ENCODE measurements at regions not wholly inside any gene's neighbourhood (a gene's known extent, or its start where the extent isn't known, plus 50 kb on each side); places are given as distances from the start of the nearest gene placed in this dataset.

DNA sequence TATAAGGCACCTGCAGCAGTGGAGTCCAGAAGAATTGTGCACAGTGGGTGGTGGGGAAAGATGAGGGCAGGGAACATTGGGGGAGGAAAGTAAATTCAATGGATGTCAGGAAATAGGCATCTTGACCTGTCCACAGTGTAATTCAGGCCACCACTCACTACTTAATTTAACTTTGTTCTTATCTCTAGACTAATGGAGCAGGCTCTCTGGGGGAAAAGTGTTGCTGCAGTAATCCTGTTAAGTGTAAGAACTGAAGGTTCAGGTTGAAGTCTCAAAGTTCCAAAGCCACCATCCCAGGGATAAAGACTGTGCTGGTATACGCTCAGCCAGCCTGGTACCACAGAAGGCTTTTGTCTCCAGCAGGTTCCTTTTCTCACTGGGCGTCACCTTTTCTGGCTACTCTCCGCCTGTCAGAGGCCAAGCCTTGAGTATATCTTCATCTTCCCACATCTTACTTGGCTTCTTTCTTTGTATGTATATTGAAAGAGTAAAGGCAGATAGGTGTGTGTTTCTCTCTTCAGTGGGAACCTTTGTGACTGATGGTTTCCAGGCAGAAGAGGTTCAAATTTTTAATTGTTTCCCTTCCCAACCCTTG lies 150.9 kb upstream of the DMRT1 start:
- DNase-seq (ENCODE audit: extremely low read depth in 1 of 2, low read depth in 1 of 2), result no peak

DNA sequence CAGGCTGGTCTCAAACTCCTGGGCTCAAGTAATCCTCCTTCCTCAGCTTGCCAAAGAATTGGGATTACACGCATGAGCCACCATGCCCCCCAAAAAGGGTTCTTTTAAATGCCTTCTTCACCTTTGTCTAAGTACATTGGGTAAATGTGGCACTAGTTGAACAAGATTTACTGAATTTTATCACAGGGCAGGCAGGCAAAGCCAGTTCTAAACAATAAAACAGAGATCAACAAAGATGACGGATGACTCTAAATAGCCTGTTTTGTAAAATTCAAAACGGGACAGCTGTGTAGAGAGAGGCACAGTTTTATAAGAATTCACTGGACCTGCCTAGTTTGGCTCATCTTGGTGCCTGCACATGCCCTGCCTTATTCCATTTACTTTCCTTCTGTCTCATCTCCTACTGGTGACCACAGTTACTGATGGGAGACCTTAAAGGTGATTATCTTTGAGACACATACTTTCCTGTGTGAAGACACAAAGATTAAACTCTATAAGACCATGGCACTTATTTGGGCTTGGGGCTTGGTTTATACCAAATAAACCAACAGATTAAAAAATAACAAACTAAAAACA lies 149.6 kb upstream of the DMRT1 start:
- DNase-seq (ENCODE audit: extremely low read depth in 1 of 2, low read depth in 1 of 2), result no peak

DNA sequence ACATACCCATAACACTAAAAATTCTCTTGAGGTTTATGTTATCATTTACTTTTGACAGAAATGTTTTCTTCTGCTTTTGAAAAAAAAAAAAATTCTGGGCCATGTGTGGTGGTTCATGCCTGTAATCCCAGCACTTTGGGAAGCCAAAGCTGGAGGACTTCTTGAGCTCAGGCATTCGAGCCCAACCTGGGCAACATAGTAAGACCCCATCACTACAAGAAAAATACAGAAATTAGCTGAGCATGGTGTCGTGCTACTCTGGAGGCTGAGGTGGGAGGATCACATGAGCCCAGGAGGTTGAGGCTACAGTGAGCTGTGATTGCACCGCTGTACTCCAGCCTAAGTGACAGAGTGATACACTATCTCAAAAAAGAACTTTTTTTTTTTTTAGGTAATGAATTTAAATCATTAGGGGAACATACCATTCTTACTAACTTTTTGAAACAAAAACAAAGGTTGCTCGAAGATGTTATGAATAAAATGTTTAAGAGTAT lies 148.8 kb upstream of the DMRT1 start:
- no peak for DNase-seq (ENCODE audit: extremely low read depth in 1 of 2, low read depth in 1 of 2)

DNA sequence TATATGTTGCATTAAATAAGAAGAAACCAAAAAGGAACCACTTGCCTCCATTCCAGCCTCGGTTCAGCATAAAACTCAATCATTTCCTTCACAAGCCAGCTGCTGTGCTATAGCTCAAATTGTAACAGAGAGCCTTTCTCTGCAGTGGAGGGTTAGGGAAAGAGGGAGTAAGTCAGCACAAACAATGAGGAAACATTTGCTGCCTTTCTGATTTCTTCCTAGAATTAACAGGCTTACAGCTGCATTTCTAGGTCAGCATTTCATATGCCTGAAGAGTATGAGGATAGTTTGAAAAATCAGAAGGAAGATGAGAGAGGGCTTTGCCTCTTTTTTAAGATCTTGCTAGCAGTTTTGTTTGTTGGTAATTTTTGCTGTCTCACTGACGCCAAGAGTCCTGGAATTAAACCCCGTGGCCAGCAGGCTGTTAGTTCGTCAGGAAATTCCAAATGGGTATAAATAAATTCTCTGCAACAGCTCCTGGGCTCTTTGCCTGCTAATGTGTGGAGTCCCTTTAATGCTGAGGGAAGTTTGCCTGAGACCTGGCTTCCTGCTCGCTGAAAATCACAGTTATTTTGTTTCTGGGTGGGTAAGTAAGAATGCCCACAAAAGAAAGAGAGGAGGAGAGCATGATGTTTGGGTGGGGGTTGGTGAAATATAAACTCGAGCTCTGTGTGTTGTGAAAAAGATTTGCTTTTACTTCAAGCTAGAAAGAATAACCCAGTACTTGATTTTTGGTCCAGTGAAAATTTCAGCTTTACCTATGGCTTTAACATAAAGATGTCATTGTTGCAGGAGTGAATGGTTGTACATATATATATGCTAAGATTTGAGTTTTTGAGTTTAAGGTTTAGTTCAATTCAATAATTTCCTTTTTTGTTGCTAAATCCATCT lies 148.1 kb upstream of the DMRT1 start:
- DNase-seq (ENCODE audit: extremely low read depth in 1 of 2, low read depth in 1 of 2), result no peak

- no peak for DNase-seq (ENCODE audit: extremely low read depth in 1 of 2, low read depth in 1 of 2)
These were observed 147.4 kb upstream of the DMRT1 start for GRCh38 chr9:694092-694402.

GRCh38 chr9:694403-695154 lies 146.9 kb upstream of the DMRT1 start:
- DNase-seq (ENCODE audit: extremely low read depth in 1 of 2, low read depth in 1 of 2), result no peak

GRCh38 chr9:695252-695651 lies 146.2 kb upstream of the DMRT1 start:
- no peak for DNase-seq (ENCODE audit: extremely low read depth in 1 of 2, low read depth in 1 of 2)

DNA sequence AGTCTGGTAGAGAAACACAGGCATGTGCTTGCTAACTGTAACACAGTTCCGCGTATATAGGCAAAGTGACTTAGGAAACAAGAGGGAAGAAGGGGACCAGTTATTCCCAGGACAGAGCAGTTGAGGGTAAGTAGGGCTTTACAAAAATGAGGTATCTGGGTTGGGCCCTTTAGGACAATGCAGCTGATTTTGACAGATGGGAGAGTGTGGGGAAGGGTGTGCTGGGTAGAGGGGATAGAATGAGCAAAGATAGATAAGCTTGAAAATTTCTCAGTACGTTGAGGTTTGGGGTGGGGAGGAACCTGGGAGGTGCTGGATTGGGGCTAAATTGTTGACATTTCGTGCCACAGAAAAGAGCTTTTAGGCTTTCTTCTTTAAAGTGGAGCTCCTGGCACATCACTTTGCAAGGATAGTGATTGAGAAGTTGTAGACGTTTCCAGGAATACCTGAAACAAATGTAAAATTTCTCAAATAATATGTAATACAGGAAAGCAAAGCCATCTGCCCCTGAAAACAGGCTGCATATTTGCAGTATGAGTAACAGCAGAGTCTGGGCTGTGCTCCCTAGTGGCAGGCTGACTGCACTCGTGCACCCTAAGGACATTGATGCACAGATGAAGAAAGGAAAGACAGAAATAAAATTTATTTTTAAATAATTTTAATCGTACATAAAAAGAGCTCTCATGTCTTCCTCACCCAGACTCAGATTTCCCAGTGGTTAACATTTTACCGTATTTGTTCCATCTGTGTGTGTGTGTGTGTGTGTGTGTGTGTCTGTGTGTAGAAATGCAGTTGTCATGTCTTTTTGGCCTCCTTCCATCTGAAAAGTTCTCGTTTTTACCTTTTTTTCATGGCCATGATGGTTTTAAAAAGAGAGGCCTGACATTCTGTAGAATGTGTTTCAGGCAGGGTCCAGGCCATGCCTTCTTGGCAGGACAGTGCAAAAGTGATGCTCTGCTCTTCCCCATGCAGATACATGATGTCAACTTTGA lies 144.9 kb upstream of the DMRT1 start:
- no peak for DNase-seq (ENCODE audit: extremely low read depth in 1 of 2, low read depth in 1 of 2)

DNA sequence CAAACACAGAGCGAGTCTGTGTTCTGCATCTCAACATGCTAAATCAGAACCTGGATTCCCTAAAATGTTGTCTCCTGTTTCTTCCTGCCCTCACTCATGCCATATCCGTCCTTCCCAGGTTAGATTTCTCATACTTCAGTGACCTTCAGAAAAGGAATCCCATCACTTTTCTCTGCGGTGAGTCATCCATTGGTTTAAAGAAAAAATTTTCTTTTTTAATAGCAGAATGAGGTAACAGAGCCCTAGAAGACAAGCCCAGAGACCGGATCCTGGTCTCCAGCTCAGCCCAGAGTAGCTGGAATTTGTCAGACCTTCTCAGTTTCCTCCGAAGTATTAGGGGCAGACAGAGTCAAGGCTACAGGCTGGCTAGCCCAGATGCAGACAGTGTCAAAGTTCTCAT lies 143.2 kb upstream of the DMRT1 start:
- DNase-seq (ENCODE audit: extremely low read depth in 1 of 2, low read depth in 1 of 2), result no peak

- no peak for DNase-seq (ENCODE audit: extremely low read depth in 1 of 2, low read depth in 1 of 2)
These were observed 142.5 kb upstream of the DMRT1 start for GRCh38 chr9:698954-699353.

GRCh38 chr9:699396-699795 lies 142.1 kb upstream of the DMRT1 start:
- no peak for DNase-seq (ENCODE audit: extremely low read depth in 1 of 2, low read depth in 1 of 2)

DNA sequence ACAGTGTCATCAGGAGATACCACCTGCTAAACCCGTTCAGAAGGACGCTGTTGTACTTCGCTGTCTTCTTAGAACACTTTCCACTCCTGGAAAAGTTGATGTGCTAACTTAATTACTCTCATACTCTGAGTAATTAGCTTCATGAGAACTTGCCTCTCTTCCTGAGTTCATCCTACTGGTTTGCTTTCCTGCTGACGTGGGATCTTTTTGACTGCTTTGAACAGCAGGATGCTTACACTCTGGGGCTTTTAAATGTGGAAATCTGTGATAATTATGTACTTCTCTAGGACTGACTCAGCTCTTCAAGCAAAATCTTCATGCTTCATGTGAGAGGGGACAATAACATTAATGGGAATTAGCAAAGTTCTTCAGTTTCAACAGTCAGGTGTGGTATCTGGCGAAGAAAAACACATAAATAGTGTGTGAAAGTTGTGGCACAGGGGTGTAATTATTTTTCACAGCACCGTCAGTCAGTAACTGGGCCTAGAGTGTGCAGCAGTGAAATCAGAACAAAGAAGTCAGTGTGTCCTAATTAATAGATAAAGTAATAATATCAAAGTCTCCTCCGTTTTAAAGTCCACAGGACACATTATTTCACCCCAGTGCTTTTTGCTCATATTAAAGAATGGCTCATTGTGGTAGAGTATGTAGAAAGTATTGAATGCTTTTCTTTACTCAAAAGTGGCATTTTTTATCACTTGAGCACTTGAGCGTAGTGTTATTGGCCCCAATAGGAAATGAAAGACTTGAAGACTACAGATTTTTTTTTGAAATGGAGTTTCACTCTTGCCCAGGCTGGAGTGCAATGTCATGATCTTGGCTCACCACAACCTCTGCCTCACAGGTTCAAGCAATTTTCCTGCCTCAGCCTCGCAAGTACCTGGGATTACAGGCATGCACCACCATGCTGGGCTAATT lies 140.9 kb upstream of the DMRT1 start:
- DNase-seq (ENCODE audit: extremely low read depth in 1 of 2, low read depth in 1 of 2), result no peak

DNA sequence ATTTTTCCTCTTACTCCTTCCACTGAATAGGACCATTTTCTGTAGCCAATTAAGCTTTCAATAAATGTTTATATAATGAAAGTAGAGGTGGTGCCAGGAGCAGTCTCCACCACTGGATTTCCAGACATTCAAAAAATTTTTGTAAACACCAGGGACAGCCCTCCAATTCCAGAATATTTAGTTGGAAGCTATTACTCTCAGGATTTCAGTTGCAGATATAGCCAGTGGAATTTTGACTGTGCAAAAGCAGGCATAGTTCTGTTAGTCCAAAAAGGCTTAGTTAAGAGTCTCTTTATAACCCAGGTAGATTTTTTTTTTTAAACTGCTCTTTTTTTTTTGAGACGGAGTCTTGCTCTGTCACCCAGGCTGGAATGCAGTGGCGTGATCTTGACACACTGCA lies 138.1 kb upstream of the DMRT1 start:
- no peak for DNase-seq (ENCODE audit: extremely low read depth in 1 of 2, low read depth in 1 of 2)

- DNase-seq (ENCODE audit: extremely low read depth in 1 of 2, low read depth in 1 of 2), result no peak
These were observed 135.4 kb upstream of the DMRT1 start for GRCh38 chr9:706073-706472.

DNA sequence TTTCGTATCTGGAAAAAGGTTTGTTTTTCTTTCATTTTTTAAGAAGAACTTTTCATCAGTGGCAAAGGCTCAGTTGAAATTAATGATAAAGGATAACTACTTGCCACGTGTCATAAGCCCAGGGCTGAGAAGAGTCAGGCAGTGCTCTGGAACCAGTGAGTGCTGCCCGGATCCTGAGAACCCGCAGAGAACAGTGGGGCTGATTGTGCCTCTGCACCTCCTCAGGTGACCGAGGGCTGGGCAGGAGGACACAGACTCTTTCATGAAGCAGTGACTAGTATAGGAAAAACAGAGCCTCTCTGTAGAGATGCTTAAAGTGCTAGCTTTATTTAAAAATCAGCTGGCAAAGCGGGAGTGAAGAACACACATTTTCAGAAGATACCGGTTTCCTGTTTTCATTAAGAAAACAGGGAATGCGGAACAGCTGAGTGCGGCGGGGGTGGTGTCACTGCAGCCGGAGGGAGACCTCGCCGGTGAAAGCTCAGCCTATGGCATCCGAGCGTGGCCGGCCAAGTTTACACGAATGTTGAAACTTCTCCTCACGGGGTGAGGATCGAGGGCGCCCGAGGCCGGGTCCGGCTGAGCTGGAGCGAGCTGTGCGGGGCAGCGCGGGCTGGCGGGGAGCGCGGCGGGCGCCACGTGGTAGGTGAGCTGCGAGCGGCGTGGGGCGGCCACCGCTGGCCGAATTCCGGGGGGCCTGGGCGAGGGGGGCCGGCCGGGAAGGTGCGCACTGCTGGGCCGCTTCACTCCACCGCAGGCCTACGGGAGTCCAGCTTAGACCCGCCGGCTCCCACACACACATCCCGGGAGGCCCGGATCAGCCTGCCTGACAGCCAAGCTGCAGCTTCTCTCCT lies 134.7 kb upstream of the DMRT1 start:
- no peak for DNase-seq (ENCODE audit: extremely low read depth in 1 of 2, low read depth in 1 of 2)

DNA sequence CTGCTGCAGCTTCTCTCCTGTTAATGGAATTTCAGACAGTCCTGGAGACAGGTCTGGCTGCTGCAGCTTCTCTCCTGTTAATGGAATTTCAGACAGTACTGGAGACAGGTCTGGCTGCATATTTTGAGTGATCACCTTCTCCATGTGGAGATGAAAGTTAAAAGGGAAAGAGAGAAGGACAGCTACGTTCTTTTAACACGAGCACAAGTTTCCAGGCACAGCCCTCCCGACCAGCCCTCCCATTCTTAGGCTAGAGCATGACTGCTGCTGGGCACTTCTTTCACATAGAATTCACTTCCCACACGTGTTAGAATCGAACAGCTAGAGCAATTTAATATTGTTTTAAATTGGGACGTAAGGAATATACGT lies 133.3 kb upstream of the DMRT1 start:
- no peak for DNase-seq (ENCODE audit: extremely low read depth in 1 of 2, low read depth in 1 of 2)

DNA sequence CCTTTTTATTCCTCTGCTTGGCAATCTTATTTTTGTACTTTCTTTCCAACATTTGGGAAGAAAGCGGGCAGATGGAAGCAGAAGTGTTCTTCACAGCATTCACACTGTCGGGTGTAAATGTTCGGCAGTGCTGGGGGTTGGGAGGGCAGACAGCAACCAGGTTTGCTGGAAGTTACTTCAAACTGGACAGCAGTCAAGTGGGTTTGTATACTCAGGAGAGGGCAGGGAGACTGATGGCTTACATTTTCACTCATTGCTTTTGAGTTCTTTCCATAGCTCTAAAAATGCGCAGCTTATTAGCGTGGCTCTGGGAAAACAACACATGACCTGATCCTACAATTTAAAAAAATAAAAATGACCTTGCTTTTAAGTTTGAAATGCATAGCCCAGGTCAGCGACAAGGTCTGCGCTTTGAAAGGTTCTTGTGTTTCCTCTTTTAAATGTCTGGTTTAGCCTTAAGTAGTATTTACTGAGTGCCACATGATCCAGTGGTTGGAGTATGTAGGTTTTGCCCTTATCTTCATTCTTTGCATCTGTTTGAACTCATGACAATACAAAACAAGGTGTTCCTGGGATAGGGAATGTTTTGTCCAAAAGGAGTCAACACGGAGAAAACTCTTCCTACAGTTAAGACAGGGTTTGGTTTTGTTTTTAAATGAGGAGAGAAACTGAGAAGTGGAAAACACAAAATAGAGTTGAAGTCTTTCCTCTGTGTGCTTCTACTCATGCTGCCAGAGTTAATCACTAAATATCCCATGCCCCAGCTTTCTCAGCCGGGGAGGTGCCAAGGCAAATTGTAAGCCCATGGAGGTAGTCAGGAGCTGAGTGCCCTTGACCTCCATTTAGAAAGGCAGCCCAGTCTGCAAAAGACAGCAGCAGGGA lies 132.7 kb upstream of the DMRT1 start:
- DNase-seq (ENCODE audit: extremely low read depth in 1 of 2, low read depth in 1 of 2), result no peak
